ENCODE measurements at regions not wholly inside any gene's neighbourhood (a gene's known extent, or its start where the extent isn't known, plus 50 kb on each side); places are given as distances from the start of the nearest gene placed in this dataset.

GRCh38 chr2:15726321-15727057 is 134.8 kb downstream of the DDX1 start:
- DNase-seq: no peak
- WGBS, 2 donors: 88 to 92% methylated on average over 8 of the region's 8 CpGs
- intact Hi-C loops (cut with DNase I): no loop called here
- Histone ChIP-seq H3K36me3 (no peaks in the 10 kb centered on the region), H3K27ac (no peak overlapping the region), H3K9me3 (no peaks in the 10 kb centered on the region), H3K4me3 (no peak overlapping the region), H3K4me1 (peaks cover 0 to 20% (median 15%) of the 10 kb centered on the region in 4 donors), H3K27me3 (no peaks in the 10 kb centered on the region)
- TF ChIP-seq EP300 (IDR thresholded peaks at IDR 0.05) (no peak), CTCF (IDR thresholded peaks at IDR 0.05) (no peak), POLR2A (IDR thresholded peaks at IDR 0.05) (no peak), POLR2AphosphoS5 (IDR thresholded peaks at IDR 0.05) (no peak)

- intact Hi-C loops (cut with DNase I): no loop called here
- no peaks in the 10 kb centered on the region for H3K27me3 ChIP-seq
- H3K4me1 ChIP-seq: peaks cover 0 to 21% (median 16%) of the 10 kb centered on the region in 4 donors
- TF ChIP-seq POLR2A (IDR thresholded peaks at IDR 0.05) (no peak), EP300 (IDR thresholded peaks at IDR 0.05) (no peak), CTCF (IDR thresholded peaks at IDR 0.05) (no peak), POLR2AphosphoS5 (IDR thresholded peaks at IDR 0.05) (no peak)
- H3K36me3 ChIP-seq: no peaks in the 10 kb centered on the region
- no peak for DNase-seq
- H3K9me3 ChIP-seq: no peaks in the 10 kb centered on the region
- WGBS, 2 donors: 81 to 89% methylated on average over 9 of the region's 9 CpGs
- no peak overlapping the region for H3K4me3 ChIP-seq
- H3K27ac ChIP-seq: no peak overlapping the region
These were observed 136.0 kb downstream of the DDX1 start for GRCh38 chr2:15727396-15728244.

- intact Hi-C loops (cut with DNase I): no loop called here
- DNase-seq: no peak
- Histone ChIP-seq H3K4me3 (no peak overlapping the region), H3K4me1 (peaks cover 0 to 27% (median 22%) of the 10 kb centered on the region in 4 donors), H3K36me3 (no peaks in the 10 kb centered on the region), H3K27ac (no peak overlapping the region), H3K9me3 (no peaks in the 10 kb centered on the region), H3K27me3 (no peaks in the 10 kb centered on the region)
- WGBS, 2 donors: 89 to 93% methylated on average over 9 of the region's 9 CpGs
- TF ChIP-seq POLR2AphosphoS5 (IDR thresholded peaks at IDR 0.05) (no peak), EP300 (IDR thresholded peaks at IDR 0.05) (no peak)
These were observed 136.7 kb downstream of the DDX1 start for GRCh38 chr2:15728245-15728938.

GRCh38 chr2:15729001-15729400 is 137.3 kb downstream of the DDX1 start:
- no peak for DNase-seq
- TF ChIP-seq CTCF (IDR thresholded peaks at IDR 0.05) (no peak), POLR2A (IDR thresholded peaks at IDR 0.05) (no peak), POLR2AphosphoS5 (IDR thresholded peaks at IDR 0.05) (no peak), EP300 (IDR thresholded peaks at IDR 0.05) (no peak)
- intact Hi-C loops (cut with DNase I): no loop called here
- Histone ChIP-seq H3K4me3 (no peak overlapping the region), H3K27me3 (no peaks in the 10 kb centered on the region), H3K4me1 (peaks cover 0 to 33% (median 28%) of the 10 kb centered on the region in 4 donors), H3K9me3 (no peaks in the 10 kb centered on the region), H3K36me3 (no peaks in the 10 kb centered on the region), H3K27ac (no peak overlapping the region)
- 89 to 95% methylated on average over 7 of the region's 7 CpGs for WGBS, 2 donors

Measured in sigmoid colon (tissue), 6 donors.